Hepatocyte (in vitro differentiated cells): ENCODE measurements at regions not wholly inside any gene's neighbourhood (a gene's known extent, or its start where the extent isn't known, plus 50 kb on each side); places are given as distances from the start of the nearest gene placed in this dataset.
"Not testable (repeated sequence)": the region's sequence is repeated elsewhere in the genome, so short reads cannot be mapped to it uniquely, and the experiment has no call there.

Source experiments
- DNase-seq: peaks from one replicate; pipeline ENCODE4 v3.0.0-alpha.2; 2016; ENCODE audit warnings: low spot score
- H2AFZ ChIP-seq: fragments of 200-600 bp; sonication (generic); 2 replicates; pipeline ENCODE4 v1.6.0; 2016; ENCODE audit warnings: antibody characterized with exemption, mild to moderate bottlenecking
- H3K27ac ChIP-seq: fragments of 200-600 bp; sonication (generic); 2 replicates; pipeline ENCODE4 v1.5.1; 2016; ENCODE audit warnings: mild to moderate bottlenecking
- H3K27me3 ChIP-seq: fragments of 200-600 bp; sonication (generic); 2 replicates; pipeline ENCODE4 v1.6.1; 2016
- H3K36me3 ChIP-seq: fragments of 200-600 bp; sonication (generic); replicated peaks from 2 replicates; pipeline ENCODE4 v1.5.1; 2016; ENCODE audit warnings: low read depth; ENCODE audit not compliant: insufficient read depth
- H3K4me1 ChIP-seq: fragments of 200-600 bp; sonication (generic); 2 replicates; pipeline ENCODE4 v1.5.1; 2016; ENCODE audit warnings: mild to moderate bottlenecking, moderate library complexity; ENCODE audit not compliant: insufficient read depth
- H3K4me2 ChIP-seq: fragments of 200-600 bp; sonication (generic); 2 replicates; pipeline ENCODE4 v1.6.0; 2016
- H3K4me3 ChIP-seq: fragments of 200-600 bp; sonication (generic); 2 replicates; pipeline ENCODE4 v1.5.1; 2016; ENCODE audit warnings: mild to moderate bottlenecking
- H3K79me2 ChIP-seq: fragments of 200-600 bp; sonication (generic); 2 replicates; pipeline ENCODE4 v1.6.0; 2017; ENCODE audit warnings: mild to moderate bottlenecking
- H3K9me2 ChIP-seq: fragments of 200-600 bp; sonication (generic); replicated peaks from 2 replicates; pipeline ENCODE4 v1.6.0; 2017; ENCODE audit warnings: mild to moderate bottlenecking; ENCODE audit not compliant: insufficient read depth
- H3K9me3 ChIP-seq: fragments of 200-600 bp; sonication (generic); 2 replicates; pipeline ENCODE4 v1.5.1; 2016; ENCODE audit warnings: low read depth, mild to moderate bottlenecking
- H4K20me1 ChIP-seq: fragments of 200-600 bp; sonication (generic); 2 replicates; pipeline ENCODE4 v1.6.0; 2016; ENCODE audit warnings: mild to moderate bottlenecking; ENCODE audit not compliant: insufficient read depth, poor library complexity, severe bottlenecking
- CTCF ChIP-seq: fragments of 200-600 bp; sonication (generic); IDR thresholded peaks from 2 replicates; pipeline ENCODE4 v1.5.1; 2016; ENCODE audit warnings: antibody characterized with exemption, mild to moderate bottlenecking; ENCODE audit not compliant: poor library complexity
- EZH2 ChIP-seq: fragments of 200-600 bp; sonication (generic); IDR thresholded peaks from 2 replicates; pipeline ENCODE4 v1.6.1; 2016; ENCODE audit warnings: antibody characterized with exemption, mild to moderate bottlenecking, borderline replicate concordance
- EZH2phosphoT487 ChIP-seq: fragments of 200-600 bp; sonication (generic); IDR thresholded peaks from one replicate; pipeline ENCODE4 v1.6.1; 2018; ENCODE audit warnings: antibody characterized with exemption, mild to moderate bottlenecking, low read depth, moderate library complexity; ENCODE audit not compliant: unreplicated experiment, severe bottlenecking
- WGBS: methylation state at CpG from one replicate; pipeline ENCODE4 v1.1.6; 2016; ENCODE audit warnings: low lambda C conversion rate; ENCODE audit errors: missing lambda C conversion rate; 5-methylcytosine and 5-hydroxymethylcytosine counted together

- Histone ChIP-seq H3K27me3 (no peaks in the 10 kb centered on the region), H3K4me1 (no peaks in the 10 kb centered on the region), H2AFZ (no peak overlapping the region), H3K9me2 (no peaks in the 10 kb centered on the region), H3K36me3 (no peaks in the 10 kb centered on the region), H4K20me1 (no peaks in the 10 kb centered on the region), H3K4me3 (no peak overlapping the region), H3K9me3 (no peaks in the 10 kb centered on the region), H3K27ac (no peak overlapping the region), H3K79me2 (no peaks in the 10 kb centered on the region), H3K4me2 (no peak overlapping the region)
- WGBS = 59% methylated on average over 3 of the region's 3 CpGs
- no peak for DNase-seq
- TF ChIP-seq EZH2phosphoT487 = no peak
- TF ChIP-seq CTCF = no peak
- no peak for TF ChIP-seq EZH2
These were observed 364.0 kb downstream of the CNTN6 start for GRCh38 chr3:1456781-1457311.

DNA sequence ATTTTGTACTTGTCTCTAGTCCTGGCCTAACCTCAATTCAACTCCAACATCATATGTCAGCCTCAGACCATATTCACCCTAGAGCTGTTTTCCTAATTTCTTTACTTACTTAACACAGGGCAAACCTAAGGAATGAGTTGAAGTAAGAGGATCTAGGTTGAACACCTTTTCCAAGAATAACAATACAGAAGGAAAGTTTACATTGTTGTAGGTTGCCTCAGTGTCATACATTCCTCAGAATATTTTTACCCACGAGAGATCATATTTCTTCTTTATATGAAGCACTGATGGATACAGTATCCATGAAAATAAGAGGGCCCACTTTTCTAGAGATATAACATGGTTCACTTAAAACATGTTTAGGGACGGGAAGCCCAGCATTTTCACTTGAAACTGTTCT lies 369.5 kb downstream of the CNTN6 start:
- H3K79me2 ChIP-seq = no peaks in the 10 kb centered on the region
- WGBS = 83% methylated on average over 2 of the region's 2 CpGs
- no peak overlapping the region for H3K27ac ChIP-seq
- H3K9me3 ChIP-seq = no peaks in the 10 kb centered on the region
- TF ChIP-seq EZH2phosphoT487 (no peak), CTCF (no peak), EZH2 (no peak)
- H3K27me3 ChIP-seq = no peaks in the 10 kb centered on the region
- H3K4me3 ChIP-seq = no peak overlapping the region
- H3K4me2 ChIP-seq = no peak overlapping the region
- no peaks in the 10 kb centered on the region for H3K36me3 ChIP-seq
- H3K9me2 ChIP-seq = no peaks in the 10 kb centered on the region
- no peaks in the 10 kb centered on the region for H4K20me1 ChIP-seq
- H3K4me1 ChIP-seq = no peaks in the 10 kb centered on the region
- DNase-seq = no peak
- no peak overlapping the region for H2AFZ ChIP-seq

GRCh38 chr3:1462856-1463450 lies 370.1 kb downstream of the CNTN6 start:
- no peak overlapping the region for H3K4me3 ChIP-seq

GRCh38 chr3:1465091-1465490 lies 372.3 kb downstream of the CNTN6 start:
- not testable (repeated sequence) for DNase-seq, H2AFZ ChIP-seq, H3K9me2 ChIP-seq, H3K36me3 ChIP-seq, H3K79me2 ChIP-seq, H3K4me3 ChIP-seq, H3K27ac ChIP-seq, H4K20me1 ChIP-seq, H3K27me3 ChIP-seq, H3K4me2 ChIP-seq, H3K4me1 ChIP-seq, H3K9me3 ChIP-seq
- 85% methylated on average over 8 of the region's 10 CpGs for WGBS

More at GRCh38 chr3:1462856-1463450, 370.1 kb downstream of the CNTN6 start:
- 63% methylated on average over 3 of the region's 3 CpGs for WGBS
- Histone ChIP-seq H3K27me3 (no peaks in the 10 kb centered on the region), H2AFZ (no peak overlapping the region), H3K9me2 (no peaks in the 10 kb centered on the region), H3K27ac (no peak overlapping the region), H4K20me1 (no peaks in the 10 kb centered on the region), H3K4me2 (no peak overlapping the region), H3K9me3 (no peaks in the 10 kb centered on the region), H3K36me3 (no peaks in the 10 kb centered on the region), H3K4me1 (no peaks in the 10 kb centered on the region), H3K79me2 (no peaks in the 10 kb centered on the region)
- TF ChIP-seq EZH2 = no peak
- TF ChIP-seq CTCF = no peak
- TF ChIP-seq EZH2phosphoT487 = no peak
- DNase-seq = no peak
